ENCODE measurements at regions not wholly inside any gene's neighbourhood (a gene's known extent, or its start where the extent isn't known, plus 50 kb on each side); places are given as distances from the start of the nearest gene placed in this dataset.
"Not testable (repeated sequence)": the region's sequence is repeated elsewhere in the genome, so short reads cannot be mapped to it uniquely, and the experiment has no call there.

GRCh38 chr5:1576851-1577250 is 53.1 kb upstream of the LPCAT1 start:
- DNase-seq = not testable (repeated sequence)

- not testable (repeated sequence) for DNase-seq
These were observed 52.4 kb upstream of the LPCAT1 start for GRCh38 chr5:1575991-1576714.

GRCh38 chr5:1575491-1575890 is 51.7 kb upstream of the LPCAT1 start:
- DNase-seq = not testable (repeated sequence)

GRCh38 chr5:1574023-1574318 is 50.2 kb upstream of the LPCAT1 start:
- DNase-seq = not testable (repeated sequence)

- not testable (repeated sequence) for DNase-seq
These were observed 49.7 kb upstream of the LPCAT1 start for GRCh38 chr5:1573217-1574022.
